ENCODE measurements at regions not wholly inside any gene's neighbourhood (a gene's known extent, or its start where the extent isn't known, plus 50 kb on each side); places are given as distances from the start of the nearest gene placed in this dataset.

DNA sequence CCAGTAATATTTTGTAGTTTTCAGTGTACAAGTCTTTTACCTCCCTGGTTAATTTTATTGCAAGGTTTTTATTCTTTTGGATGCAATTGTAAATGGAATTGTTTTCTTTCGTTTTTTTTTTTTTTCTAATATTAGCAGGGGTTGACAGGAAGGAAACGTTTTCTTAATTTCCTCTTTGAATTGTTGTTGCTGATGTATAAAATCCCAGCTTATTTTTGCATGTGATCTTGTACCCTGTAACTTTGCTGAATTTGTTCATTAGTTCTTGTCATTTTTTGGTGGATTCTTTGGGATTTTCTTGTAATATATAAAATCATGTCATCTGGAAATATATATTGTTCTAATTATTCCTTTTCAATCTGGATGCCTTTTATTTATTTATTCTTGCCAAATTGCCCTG is 65.0 kb upstream of the ANKH start:
- DNase-seq: no peak
- no peak overlapping the region for H3K27ac ChIP-seq
- no peak for TF ChIP-seq POLR2A (IDR thresholded peaks at IDR 0.05)
- TF ChIP-seq, protein P1, sequence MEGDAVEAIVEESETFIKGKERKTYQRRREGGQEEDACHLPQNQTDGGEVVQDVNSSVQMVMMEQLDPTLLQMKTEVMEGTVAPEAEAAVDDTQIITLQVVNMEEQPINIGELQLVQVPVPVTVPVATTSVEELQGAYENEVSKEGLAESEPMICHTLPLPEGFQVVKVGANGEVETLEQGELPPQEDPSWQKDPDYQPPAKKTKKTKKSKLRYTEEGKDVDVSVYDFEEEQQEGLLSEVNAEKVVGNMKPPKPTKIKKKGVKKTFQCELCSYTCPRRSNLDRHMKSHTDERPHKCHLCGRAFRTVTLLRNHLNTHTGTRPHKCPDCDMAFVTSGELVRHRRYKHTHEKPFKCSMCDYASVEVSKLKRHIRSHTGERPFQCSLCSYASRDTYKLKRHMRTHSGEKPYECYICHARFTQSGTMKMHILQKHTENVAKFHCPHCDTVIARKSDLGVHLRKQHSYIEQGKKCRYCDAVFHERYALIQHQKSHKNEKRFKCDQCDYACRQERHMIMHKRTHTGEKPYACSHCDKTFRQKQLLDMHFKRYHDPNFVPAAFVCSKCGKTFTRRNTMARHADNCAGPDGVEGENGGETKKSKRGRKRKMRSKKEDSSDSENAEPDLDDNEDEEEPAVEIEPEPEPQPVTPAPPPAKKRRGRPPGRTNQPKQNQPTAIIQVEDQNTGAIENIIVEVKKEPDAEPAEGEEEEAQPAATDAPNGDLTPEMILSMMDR (IDR thresholded peaks at IDR 0.05): no peak
- no peaks in the 10 kb centered on the region for H3K9me3 ChIP-seq
- no peak overlapping the region for H3K4me3 ChIP-seq
- no peaks in the 10 kb centered on the region for H3K4me1 ChIP-seq
- 68 to 69% methylated on average over 2 of the region's 2 CpGs for WGBS, 2 donors
- no peaks in the 10 kb centered on the region for H3K27me3 ChIP-seq
- intact Hi-C loops (cut with DNase I; ENCODE audit: low total_unique reads): no loop called here
- no peaks in the 10 kb centered on the region for H3K36me3 ChIP-seq (ENCODE audit: low read depth, missing control alignments)

DNA sequence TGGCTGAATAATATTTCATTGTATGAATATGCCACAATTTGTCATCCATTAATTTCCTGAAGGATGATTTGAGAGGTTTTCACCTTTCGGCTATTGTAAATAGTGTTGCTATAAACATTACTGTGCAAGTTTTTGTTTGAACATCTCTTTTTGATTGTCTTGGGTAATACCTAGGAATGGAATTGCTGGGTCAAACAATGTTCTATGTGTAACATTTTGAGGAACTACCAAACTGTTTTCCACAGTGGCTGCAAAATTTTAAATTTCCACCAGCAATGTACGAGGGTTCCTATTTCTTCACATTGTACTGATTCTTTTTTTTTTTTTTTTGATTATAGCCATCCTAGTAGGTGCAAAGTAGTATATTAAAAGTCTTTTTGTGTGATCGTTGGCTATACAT is 63.8 kb upstream of the ANKH start:
- Histone ChIP-seq H3K27ac (no peak overlapping the region), H3K4me3 (no peak overlapping the region), H3K27me3 (no peaks in the 10 kb centered on the region), H3K4me1 (no peaks in the 10 kb centered on the region), H3K9me3 (no peaks in the 10 kb centered on the region), H3K36me3 (ENCODE audit: low read depth, missing control alignments) (no peaks in the 10 kb centered on the region)
- intact Hi-C loops (cut with DNase I; ENCODE audit: low total_unique reads): no loop called here
- no peak for DNase-seq
- WGBS, 2 donors: 80 to 85% methylated on average over 3 of the region's 3 CpGs
- TF ChIP-seq, protein P1 (IDR thresholded peaks at IDR 0.05): no peak
- TF ChIP-seq POLR2A (IDR thresholded peaks at IDR 0.05): no peak

DNA sequence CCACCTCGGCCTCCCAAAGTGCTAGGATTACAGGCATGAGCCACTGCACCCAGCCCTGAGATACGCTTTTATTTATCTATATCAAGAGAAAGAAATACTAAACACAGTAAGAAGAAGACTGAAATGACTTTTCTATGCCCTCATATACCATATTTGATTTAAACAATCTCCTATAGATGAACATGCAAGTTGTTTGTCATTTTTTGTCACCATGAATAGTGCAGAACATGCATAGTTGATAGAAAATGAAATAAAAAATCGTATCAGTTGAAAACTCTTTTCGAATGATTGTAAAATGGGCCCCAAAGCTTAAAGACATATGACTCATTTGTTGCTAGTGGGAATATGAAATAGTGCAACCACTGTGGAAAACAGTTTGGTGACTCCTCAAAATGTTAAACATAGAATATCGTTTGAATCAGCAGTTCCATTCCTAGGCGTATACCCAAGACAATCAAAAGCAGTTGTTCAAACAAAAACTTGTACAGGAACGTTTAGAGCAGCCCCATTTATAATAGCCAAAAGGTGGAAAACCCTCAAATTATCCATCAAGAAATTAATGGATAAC is 61.4 kb upstream of the ANKH start:
- Histone ChIP-seq H3K36me3 (ENCODE audit: low read depth, missing control alignments) (no peaks in the 10 kb centered on the region), H3K4me3 (no peak overlapping the region), H3K27ac (no peak overlapping the region), H3K4me1 (peaks cover 5% of the 10 kb centered on the region), H3K9me3 (no peaks in the 10 kb centered on the region), H3K27me3 (no peaks in the 10 kb centered on the region)
- intact Hi-C loops (cut with DNase I; ENCODE audit: low total_unique reads): no loop called here
- DNase-seq: no peak
- TF ChIP-seq, protein P1 (IDR thresholded peaks at IDR 0.05): no peak
- no peak for TF ChIP-seq POLR2A (IDR thresholded peaks at IDR 0.05)
- WGBS, 2 donors: 85 to 88% methylated on average over 7 of the region's 7 CpGs

DNA sequence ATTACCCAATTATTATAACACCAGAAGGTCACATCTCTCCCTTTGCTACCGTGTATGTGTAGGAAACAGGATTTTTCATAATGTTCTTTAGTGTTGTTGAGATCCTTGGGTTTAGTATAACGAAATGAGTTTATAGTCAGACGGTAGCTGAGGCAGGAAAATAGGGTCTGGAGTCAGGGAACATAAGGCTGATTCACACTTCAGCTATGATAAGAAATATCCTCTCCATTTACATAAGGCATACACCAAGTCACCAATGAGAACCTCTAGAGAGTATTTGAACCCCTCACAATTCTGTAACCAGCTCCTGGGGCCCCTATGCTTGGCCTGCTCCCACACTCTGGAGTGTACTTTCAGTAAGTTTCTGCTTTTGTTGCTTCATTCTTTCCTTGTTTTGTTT is 58.9 kb upstream of the ANKH start:
- 90 to 93% methylated on average over 3 of the region's 3 CpGs for WGBS, 2 donors

More for the DNA sequence above, 58.9 kb upstream of the ANKH start:
- no peak overlapping the region for H3K4me3 ChIP-seq
- no peak for TF ChIP-seq POLR2A (IDR thresholded peaks at IDR 0.05)
- TF ChIP-seq, protein P1 (IDR thresholded peaks at IDR 0.05): no peak
- no peaks in the 10 kb centered on the region for H3K36me3 ChIP-seq (ENCODE audit: low read depth, missing control alignments)
- DNase-seq: no peak
- intact Hi-C loops (cut with DNase I; ENCODE audit: low total_unique reads): no loop called here
- no peaks in the 10 kb centered on the region for H3K27me3 ChIP-seq
- H3K4me1 ChIP-seq: peaks cover 5% of the 10 kb centered on the region
- no peaks in the 10 kb centered on the region for H3K9me3 ChIP-seq
- no peak overlapping the region for H3K27ac ChIP-seq

Data from testis (tissue), 2 donors.